HG02885 (cell line): ENCODE measurements at regions not wholly inside any gene's neighbourhood (a gene's known extent, or its start where the extent isn't known, plus 50 kb on each side); places are given as distances from the start of the nearest gene placed in this dataset.

Experiments used
- ATAC-seq: cut with Tn5 transposase; IDR thresholded peaks from one replicate; pipeline ENCODE4 v1.9.1; 2021; ENCODE audit warnings: mild to moderate bottlenecking; ENCODE audit not compliant: unreplicated experiment, poor library complexity

- peak; percentile 66 for ATAC-seq
These were observed 52.0 kb downstream of the RPP21 start for GRCh38 chr6:30396833-30397479.

GRCh38 chr6:30397697-30398096 lies 52.7 kb downstream of the RPP21 start:
- no peak for ATAC-seq

- ATAC-seq, result no peak
These were observed 54.6 kb downstream of the RPP21 start for GRCh38 chr6:30399390-30400058.

DNA sequence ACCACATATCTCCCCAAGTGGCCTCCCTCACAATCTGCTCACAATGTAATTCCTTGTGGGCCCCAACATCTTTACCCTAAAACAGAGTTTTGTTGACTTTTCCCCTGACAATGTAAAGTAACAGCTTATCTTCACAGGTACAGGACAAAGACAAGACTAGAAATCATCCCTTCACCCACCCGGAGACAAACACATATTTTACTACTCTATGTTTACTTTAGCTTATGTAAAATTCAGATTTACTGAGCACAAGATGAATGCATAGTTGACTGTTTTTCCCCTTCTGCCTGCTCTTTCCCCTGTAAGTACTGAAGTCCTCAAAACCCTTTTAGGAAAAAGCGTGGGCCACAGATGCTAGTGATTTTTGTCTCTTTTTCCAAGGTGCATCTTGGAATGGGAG lies 61.0 kb downstream of the RPP21 start:
- ATAC-seq, result no peak

- ATAC-seq, result no peak
These were observed 64.2 kb downstream of the RPP21 start for GRCh38 chr6:30409184-30409583.

DNA sequence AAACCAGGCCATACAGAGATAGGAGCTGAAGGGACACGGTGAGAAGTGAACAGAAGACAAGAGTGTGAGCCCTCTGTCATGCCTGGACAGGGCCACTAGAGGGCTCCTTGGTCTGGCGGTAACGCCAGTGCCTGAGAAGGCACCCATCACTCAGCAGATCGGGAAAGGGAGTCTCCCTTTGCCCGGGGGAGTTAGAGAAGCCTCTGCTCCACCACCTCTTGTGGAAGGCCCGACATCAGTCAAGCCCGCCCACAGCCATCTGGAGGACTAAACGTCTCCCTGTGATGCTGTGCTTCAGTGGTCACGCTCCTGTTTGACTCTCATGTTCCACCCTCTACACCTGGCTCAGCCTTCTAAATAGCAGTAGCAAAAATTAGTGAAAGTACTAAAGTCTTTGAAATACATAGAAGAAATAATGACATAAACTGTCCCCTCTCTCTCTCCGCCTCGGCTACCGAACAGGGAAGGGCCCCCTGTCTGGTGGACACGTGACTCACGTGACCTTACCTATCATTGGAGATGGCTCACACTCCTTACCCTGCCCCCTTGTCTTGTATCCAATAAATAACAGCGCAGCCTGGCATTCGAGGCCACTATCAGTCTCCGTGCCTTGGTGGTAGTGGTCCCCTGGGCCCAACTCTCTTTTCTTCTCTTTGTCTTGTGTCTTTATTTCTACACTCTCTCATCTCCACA lies 66.7 kb downstream of the RPP21 start:
- no peak for ATAC-seq

- no peak for ATAC-seq
These were observed 70.9 kb upstream of the HLA-E start for GRCh38 chr6:30418448-30418847.

- ATAC-seq, result no peak
These were observed 64.8 kb upstream of the HLA-E start for GRCh38 chr6:30424549-30424948.
